ENCODE measurements at regions not wholly inside any gene's neighbourhood (a gene's known extent, or its start where the extent isn't known, plus 50 kb on each side); places are given as distances from the start of the nearest gene placed in this dataset.
"Not testable (repeated sequence)": the region's sequence is repeated elsewhere in the genome, so short reads cannot be mapped to it uniquely, and the experiment has no call there.

DNA sequence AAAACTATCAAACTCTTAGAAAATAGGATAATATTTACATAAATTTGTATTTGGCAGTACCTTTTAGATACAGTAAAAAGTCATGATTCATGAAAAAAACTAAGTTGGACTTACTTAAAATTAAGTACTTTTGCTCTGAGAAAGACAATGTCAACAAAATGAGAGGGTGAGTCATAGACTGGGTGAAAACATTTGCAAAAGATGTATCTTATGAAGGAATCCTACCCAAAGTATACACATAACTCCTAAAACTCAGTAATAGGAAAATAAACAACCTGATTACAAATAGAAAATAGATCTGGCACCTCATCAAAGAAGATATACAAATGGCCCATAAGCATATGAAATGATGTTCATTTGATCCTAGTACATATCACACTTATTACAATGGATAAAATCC lies 1154.6 kb downstream of the JRKL start:
- DNase-seq: no peak
- H3K4me1 Mint-ChIP-seq (ENCODE audit: low read depth): no peaks in the 10 kb centered on the region
- H3K27ac Mint-ChIP-seq: no peak overlapping the region
- TF ChIP-seq, protein P1, sequence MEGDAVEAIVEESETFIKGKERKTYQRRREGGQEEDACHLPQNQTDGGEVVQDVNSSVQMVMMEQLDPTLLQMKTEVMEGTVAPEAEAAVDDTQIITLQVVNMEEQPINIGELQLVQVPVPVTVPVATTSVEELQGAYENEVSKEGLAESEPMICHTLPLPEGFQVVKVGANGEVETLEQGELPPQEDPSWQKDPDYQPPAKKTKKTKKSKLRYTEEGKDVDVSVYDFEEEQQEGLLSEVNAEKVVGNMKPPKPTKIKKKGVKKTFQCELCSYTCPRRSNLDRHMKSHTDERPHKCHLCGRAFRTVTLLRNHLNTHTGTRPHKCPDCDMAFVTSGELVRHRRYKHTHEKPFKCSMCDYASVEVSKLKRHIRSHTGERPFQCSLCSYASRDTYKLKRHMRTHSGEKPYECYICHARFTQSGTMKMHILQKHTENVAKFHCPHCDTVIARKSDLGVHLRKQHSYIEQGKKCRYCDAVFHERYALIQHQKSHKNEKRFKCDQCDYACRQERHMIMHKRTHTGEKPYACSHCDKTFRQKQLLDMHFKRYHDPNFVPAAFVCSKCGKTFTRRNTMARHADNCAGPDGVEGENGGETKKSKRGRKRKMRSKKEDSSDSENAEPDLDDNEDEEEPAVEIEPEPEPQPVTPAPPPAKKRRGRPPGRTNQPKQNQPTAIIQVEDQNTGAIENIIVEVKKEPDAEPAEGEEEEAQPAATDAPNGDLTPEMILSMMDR (IDR thresholded peaks at IDR 0.05): no peak
- H3K9me3 Mint-ChIP-seq: peaks cover 4% of the 10 kb centered on the region; the same call in 1 of the 2 replicates
- no peak overlapping the region for H3K4me3 Mint-ChIP-seq
- H3K27me3 Mint-ChIP-seq (ENCODE audit: insufficient read depth): no peaks in the 10 kb centered on the region
- H3K36me3 Mint-ChIP-seq (ENCODE audit: low read depth): no peaks in the 10 kb centered on the region

DNA sequence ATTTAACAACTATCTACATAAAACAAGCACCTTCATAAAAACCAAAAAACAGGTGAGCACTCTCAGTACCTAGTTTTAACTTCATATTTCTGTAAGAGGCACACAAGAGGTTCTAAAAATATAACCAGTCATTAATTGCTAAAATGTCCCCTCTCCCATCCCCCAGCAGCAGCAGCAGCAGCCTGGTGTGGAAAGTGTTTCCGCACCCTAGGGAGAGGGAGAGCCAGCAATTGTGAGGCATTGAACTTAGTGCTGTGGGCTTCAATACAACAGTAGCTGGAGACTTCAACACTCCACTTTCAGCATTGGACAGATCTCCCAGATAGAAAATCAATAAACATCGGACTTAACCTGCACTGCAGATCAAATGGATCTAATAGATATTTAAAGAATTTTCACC lies 1158.5 kb downstream of the JRKL start:
- TF ChIP-seq, protein P1 (IDR thresholded peaks at IDR 0.05): no peak
- no peaks in the 10 kb centered on the region for H3K27me3 Mint-ChIP-seq (ENCODE audit: insufficient read depth)
- no peak overlapping the region for H3K4me3 Mint-ChIP-seq
- H3K9me3 Mint-ChIP-seq: no peaks in the 10 kb centered on the region
- no peaks in the 10 kb centered on the region for H3K36me3 Mint-ChIP-seq (ENCODE audit: low read depth)
- DNase-seq: no peak
- no peaks in the 10 kb centered on the region for H3K4me1 Mint-ChIP-seq (ENCODE audit: low read depth)
- H3K27ac Mint-ChIP-seq: no peak overlapping the region

DNA sequence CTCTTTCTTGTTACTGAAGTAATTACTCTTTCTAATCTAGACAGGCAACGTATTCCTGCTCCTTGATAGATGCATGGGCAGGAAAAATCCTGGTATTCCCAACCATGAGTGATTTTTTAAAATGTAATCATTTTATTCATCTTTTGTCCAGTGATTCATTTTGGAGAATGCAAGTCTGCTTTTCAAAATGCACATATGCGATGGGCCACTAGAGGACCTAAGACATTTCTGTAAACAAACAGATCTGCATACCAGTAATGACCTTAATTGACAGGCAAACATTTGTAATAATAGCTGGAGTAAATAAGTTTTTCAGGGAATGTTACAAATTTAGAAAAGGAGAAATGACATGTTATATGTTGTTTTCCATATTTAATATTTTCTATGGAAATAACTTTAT lies 1167.6 kb downstream of the JRKL start:
- H3K9me3 Mint-ChIP-seq: no peaks in the 10 kb centered on the region
- DNase-seq: no peak
- no peak overlapping the region for H3K4me3 Mint-ChIP-seq
- no peak overlapping the region for H3K27ac Mint-ChIP-seq
- H3K4me1 Mint-ChIP-seq (ENCODE audit: low read depth): no peaks in the 10 kb centered on the region
- no peaks in the 10 kb centered on the region for H3K36me3 Mint-ChIP-seq (ENCODE audit: low read depth)
- TF ChIP-seq, protein P1 (IDR thresholded peaks at IDR 0.05): peak; percentile 59
- no peaks in the 10 kb centered on the region; the same call in 1 of the 2 replicates for H3K27me3 Mint-ChIP-seq (ENCODE audit: insufficient read depth)

DNA sequence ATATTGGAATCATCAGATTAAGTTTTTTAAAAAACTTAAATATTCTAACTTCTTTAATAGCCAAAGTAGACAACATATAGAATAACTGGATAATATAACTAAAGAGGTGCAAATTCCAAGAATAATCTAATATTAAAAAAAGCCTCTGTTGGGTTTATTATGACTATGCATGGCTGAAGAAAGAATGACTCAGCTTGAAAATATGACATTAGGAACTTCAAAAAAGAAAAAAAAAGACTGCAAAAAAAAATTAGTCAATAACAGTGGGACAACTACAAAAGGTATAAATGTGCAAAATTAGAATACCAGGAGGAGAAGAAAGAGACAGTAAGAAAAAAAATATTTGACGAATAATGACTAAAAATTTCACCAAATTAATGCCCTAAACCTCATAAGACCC lies 1178.0 kb downstream of the JRKL start:
- no peak for DNase-seq
- Mint-ChIP-seq H3K4me3 (no peak overlapping the region), H3K27me3 (ENCODE audit: insufficient read depth) (peaks cover 2% of the 10 kb centered on the region), H3K36me3 (ENCODE audit: low read depth) (no peaks in the 10 kb centered on the region), H3K27ac (no peak overlapping the region), H3K9me3 (peaks cover 4% of the 10 kb centered on the region; the same call in 1 of the 2 replicates), H3K4me1 (ENCODE audit: low read depth) (peaks cover 5% of the 10 kb centered on the region; the same call in 1 of the 2 replicates)
- TF ChIP-seq, protein P1 (IDR thresholded peaks at IDR 0.05): no peak

DNA sequence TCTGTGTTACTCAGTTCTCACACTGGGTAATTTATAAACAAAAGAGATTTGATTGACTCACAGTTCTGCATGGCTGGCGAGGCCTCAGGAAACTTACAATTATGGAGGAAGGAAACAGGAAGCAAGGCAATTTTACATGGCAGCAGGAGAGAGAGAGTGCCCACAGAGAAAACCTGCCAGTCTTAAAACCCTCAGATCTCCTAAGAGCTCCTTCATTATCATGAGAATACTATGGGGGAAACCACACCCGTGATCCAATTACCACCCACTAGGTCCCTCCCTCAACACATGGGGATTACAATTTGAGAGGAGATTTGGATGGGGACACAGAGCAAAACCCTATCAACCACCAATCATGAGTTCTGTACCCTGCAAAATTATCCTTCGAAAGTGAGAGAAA lies 1180.8 kb downstream of the JRKL start:
- Mint-ChIP-seq H3K36me3 (ENCODE audit: low read depth) (no peaks in the 10 kb centered on the region), H3K4me1 (ENCODE audit: low read depth) (peaks cover 13% of the 10 kb centered on the region; the same call in 1 of the 2 replicates), H3K4me3 (no peak overlapping the region), H3K27me3 (ENCODE audit: insufficient read depth) (peaks cover 2% of the 10 kb centered on the region), H3K27ac (no peak overlapping the region), H3K9me3 (peaks cover 4% of the 10 kb centered on the region; the same call in 1 of the 2 replicates)
- DNase-seq: no peak
- TF ChIP-seq, protein P1 (IDR thresholded peaks at IDR 0.05): no peak

DNA sequence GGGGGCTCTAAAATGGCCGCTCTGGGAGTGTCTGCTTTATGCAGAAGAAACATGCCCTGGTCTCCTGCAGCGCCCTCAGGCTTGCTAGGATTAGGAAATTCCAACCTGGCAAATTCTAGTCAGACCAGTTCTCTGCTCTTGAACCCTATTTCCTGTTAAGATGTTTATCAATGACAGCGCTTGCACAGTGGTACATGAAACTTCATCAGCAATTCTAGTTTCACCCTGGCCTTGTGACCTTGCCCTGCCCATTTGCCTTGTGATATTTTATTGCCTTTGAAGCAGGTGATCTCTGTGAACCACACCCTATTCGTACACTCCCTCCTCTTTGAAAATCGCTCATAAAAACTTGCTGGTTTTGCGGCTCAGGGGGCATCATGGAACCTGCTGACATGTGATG lies 1184.0 kb downstream of the JRKL start:
- H3K27ac Mint-ChIP-seq; H3K36me3 Mint-ChIP-seq (ENCODE audit: low read depth); H3K4me1 Mint-ChIP-seq (ENCODE audit: low read depth); H3K9me3 Mint-ChIP-seq; H3K27me3 Mint-ChIP-seq (ENCODE audit: insufficient read depth); DNase-seq: not testable (repeated sequence)
- peak overlapping the region; percentile 43; the same call in 1 of the 2 replicates for H3K4me3 Mint-ChIP-seq
